RWPE1 (cell line): ENCODE measurements at regions not wholly inside any gene's neighbourhood (a gene's known extent, or its start where the extent isn't known, plus 50 kb on each side); places are given as distances from the start of the nearest gene placed in this dataset.

ENCODE experiments used
- CTCF ChIA-PET: fragments of 350-600 bp; sonication (Branson Sonifier 250); formaldehyde crosslinking; extraction: SDS; loops from one replicate; lab custom pipeline; 2021; lab: Yijun Ruan, JAX
- POLR2A ChIA-PET: fragments of 400-600 bp; formaldehyde crosslinking; extraction: SDS; loops from one replicate; lab custom pipeline; 2020; ENCODE audit warnings: antibody characterized with exemption; ENCODE audit not compliant: low non-redundant PET; lab: Yijun Ruan, JAX
- DNase-seq: peaks from one replicate; pipeline ENCODE4 v3.0.0; 2012; ENCODE audit warnings: low spot score
- H3K27ac ChIP-seq: fragments of 450-650 bp; 2 replicates; pipeline ENCODE4 v1.5.1; 2017
- TF ChIP-seq, protein P1 (sequence below): fragments of 450-650 bp; conservative IDR thresholded peaks from 2 replicates; pipeline ENCODE4 v1.5.1; 2017; ENCODE audit warnings: low read depth, mild to moderate bottlenecking

DNA sequence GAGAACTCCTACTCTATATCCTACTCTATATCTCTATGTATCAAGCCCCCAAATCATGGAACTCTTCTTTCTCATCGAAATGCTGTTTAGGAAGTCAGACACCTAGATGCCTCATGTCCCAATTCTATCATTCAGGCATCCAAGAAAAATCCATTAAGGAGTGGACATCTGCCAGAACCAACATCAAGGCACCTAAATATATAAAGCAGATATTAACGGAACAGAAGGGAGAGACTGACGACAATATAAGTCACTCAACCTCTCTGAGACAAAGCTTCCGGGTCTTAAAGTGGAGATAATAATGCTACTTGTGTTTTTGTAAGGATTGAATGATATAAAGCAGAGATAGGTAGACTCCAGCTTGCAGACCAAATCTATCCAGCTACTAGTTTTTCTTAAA, 241.5 kb downstream of the NFATC2 start:
- no peak overlapping the region for H3K27ac ChIP-seq
- no peak for DNase-seq
- POLR2A ChIA-PET = interaction anchor here (0.6 kb wide), 1 partner anchor 271 kb away, joined by 3 read pairs; no protein-coding TSS in a partner anchor
- CTCF ChIA-PET = interaction anchor here (1.4 kb wide), 1 partner anchor 314 kb away, joined by 4 read pairs; no protein-coding TSS in a partner anchor
- TF ChIP-seq, protein P1, sequence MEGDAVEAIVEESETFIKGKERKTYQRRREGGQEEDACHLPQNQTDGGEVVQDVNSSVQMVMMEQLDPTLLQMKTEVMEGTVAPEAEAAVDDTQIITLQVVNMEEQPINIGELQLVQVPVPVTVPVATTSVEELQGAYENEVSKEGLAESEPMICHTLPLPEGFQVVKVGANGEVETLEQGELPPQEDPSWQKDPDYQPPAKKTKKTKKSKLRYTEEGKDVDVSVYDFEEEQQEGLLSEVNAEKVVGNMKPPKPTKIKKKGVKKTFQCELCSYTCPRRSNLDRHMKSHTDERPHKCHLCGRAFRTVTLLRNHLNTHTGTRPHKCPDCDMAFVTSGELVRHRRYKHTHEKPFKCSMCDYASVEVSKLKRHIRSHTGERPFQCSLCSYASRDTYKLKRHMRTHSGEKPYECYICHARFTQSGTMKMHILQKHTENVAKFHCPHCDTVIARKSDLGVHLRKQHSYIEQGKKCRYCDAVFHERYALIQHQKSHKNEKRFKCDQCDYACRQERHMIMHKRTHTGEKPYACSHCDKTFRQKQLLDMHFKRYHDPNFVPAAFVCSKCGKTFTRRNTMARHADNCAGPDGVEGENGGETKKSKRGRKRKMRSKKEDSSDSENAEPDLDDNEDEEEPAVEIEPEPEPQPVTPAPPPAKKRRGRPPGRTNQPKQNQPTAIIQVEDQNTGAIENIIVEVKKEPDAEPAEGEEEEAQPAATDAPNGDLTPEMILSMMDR = no peak

DNA sequence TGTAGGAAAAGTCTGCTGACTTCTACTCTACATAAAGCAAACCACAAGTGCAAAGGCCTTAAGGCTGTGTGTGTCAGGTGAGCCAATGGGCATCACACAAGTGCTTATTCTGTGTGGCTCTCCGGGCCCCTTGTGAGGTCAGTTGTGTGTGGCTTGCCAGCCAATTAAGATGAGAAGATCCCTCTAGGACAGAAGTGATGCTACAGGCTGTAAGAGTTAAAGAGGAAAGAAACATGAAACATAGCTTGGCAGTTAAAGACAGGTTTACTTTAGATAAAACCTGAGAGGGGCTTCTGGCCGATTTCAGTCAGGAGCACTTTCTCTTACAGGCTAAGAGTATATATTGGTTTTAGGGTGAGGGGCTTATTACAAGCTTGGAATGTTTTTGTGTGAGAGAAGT, 242.4 kb downstream of the NFATC2 start:
- POLR2A ChIA-PET = no interaction called here
- TF ChIP-seq, protein P1 = no peak
- DNase-seq = no peak
- CTCF ChIA-PET = interaction anchor here (0.7 kb wide), 1 partner anchor 285 kb away, joined by 4 read pairs; no protein-coding TSS in a partner anchor
- H3K27ac ChIP-seq = no peak overlapping the region

DNA sequence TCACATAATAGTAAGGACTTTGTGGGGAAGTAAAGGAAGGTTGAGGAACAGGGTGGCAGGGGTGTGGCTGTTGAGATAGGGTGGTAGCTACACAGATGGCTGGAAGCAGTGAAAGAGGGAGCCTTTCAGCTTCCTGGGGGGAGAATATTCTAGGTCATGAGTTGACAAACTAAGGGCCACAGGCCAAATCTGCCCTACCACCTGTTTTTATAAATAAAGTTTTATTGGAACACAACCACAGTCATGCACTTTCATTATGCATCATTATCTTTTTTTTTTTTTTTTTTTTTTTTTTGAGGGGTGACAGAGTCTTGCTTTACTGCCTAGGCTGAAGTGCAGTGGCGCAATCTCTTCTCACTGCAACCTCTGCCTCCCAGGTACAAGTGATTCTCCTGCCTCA, 243.1 kb downstream of the NFATC2 start:
- DNase-seq = no peak
- POLR2A ChIA-PET = no interaction called here
- no peak overlapping the region for H3K27ac ChIP-seq
- TF ChIP-seq, protein P1 = no peak
- CTCF ChIA-PET = interaction anchor here (0.6 kb wide), 1 partner anchor 297 kb away, joined by 4 read pairs; no protein-coding TSS in a partner anchor

DNA sequence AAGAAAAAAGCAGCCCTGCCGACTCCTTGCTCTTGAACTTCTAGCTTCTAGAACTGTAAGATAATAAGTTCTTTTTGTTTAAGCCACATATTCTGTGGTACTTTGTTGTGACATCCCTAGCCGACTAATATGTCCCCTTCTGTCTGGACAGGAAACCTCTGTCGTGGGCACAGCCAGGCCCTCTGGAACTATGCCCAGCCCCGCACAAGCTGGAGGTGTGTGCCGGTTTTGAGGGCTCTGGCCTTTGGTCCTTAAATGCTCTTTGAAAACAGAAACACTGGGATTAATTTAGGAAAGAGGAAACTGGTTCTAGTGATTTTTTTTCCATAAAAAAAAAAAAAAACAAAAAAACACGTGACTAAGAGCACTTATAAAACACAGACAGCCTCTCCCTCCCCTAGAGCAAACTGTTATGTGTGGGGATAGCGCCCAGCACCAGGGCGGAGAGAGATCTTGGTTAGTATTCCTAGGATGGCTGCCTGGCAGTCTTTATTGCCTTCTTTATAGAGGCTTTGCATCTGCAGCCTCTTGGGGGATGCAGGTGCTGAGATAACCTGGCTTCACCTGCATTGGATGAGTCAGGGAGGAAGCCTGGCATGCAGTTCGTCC, 244.3 kb downstream of the NFATC2 start:
- no peak for DNase-seq
- no peak overlapping the region for H3K27ac ChIP-seq
- ChIA-PET CTCF (interaction anchor here (0.6 to 1.2 kb wide), 4 partner anchors 31 to 488 kb away, joined by 3 to 4 read pairs (median 3); no protein-coding TSS in a partner anchor), POLR2A (no interaction called here)
- TF ChIP-seq, protein P1 = no peak

DNA sequence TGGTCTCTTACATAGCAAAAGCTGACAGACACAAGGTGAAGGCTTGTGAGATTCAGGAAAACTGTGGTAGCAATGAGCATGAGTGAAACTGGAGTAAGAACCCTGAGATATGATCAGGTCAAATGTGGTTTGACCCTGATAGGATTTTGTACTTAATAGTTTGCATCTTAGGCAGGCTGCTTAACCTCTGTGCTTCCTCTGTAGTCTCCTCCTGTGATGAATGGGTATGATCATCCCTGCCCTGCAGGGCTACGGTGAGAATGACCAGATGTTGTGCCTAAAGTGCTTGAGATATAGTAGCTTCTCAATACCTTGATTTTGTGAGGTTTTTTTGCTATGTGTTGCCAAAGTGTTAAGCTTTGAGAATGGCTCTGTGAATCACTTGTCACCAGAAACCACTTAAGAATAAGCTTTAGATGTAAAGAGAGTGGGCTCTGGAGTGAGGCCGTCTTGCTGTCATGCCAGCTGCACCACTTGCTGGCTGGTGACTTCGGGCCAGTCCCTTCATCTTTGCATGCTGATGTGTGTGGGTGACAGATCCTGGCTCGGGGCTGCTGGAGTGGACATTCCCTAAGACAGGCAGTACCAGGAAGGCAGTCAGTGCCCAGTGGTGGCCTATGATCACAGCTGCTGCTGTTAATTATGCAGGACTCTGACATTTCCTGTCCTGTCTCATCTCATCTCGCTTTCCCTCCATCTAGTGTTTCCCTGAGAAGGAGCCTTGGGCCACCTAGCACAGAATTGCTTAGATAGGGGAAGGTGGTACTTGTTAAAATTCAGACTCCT, 254.7 kb downstream of the NFATC2 start:
- CTCF ChIA-PET = interaction anchor here (0.7 kb wide), 1 partner anchor 295 kb away, joined by 3 read pairs; no protein-coding TSS in a partner anchor
- POLR2A ChIA-PET = no interaction called here
- H3K27ac ChIP-seq = no peak overlapping the region
- no peak for DNase-seq
- TF ChIP-seq, protein P1 = no peak

DNA sequence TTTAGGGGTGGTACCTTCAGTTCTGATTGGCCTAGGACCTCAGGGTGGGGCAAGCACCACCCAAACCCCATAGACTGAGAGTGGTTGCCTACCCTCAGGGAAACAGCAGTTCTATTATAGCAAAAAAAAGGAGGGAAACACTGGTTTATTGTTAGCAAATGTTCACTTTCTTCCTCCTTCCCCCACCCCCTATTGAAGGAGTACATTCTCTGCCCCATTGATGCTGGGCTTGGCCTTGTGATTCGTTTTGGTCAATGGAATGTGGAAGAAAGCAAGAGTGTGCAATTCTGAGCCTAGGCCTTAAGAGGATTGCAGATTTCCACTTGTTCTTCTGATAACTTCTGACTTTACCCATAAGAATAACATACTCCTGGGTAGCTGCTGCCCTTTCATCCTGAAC, 255.8 kb downstream of the NFATC2 start:
- ChIA-PET POLR2A (no interaction called here), CTCF (interaction anchor here (0.6 to 1.5 kb wide), 2 partner anchors 79 to 294 kb away, joined by 3 read pairs; no protein-coding TSS in a partner anchor)
- TF ChIP-seq, protein P1 = no peak
- no peak for DNase-seq
- no peak overlapping the region for H3K27ac ChIP-seq
